ENCODE measurements at regions not wholly inside any gene's neighbourhood (a gene's known extent, or its start where the extent isn't known, plus 50 kb on each side); places are given as distances from the start of the nearest gene placed in this dataset.

- H3K36me3 Mint-ChIP-seq (ENCODE audit: low read depth), result no peaks in the 10 kb centered on the region
- no peaks in the 10 kb centered on the region for H3K4me1 Mint-ChIP-seq (ENCODE audit: low read depth)
- H3K27me3 Mint-ChIP-seq (ENCODE audit: insufficient read depth), result no peaks in the 10 kb centered on the region
- H3K9me3 Mint-ChIP-seq, result no peaks in the 10 kb centered on the region
- DNase-seq (ENCODE audit: low spot score), result no peak
- H3K27ac Mint-ChIP-seq, result no peak overlapping the region
- H3K4me3 Mint-ChIP-seq, result no peak overlapping the region
- intact Hi-C loops (cut with micrococcal nuclease), result no loop called here
Observed at GRCh38 chr2:144682248-144682647, 162.3 kb upstream of the ZEB2 start.

GRCh38 chr2:144681389-144681788 is 161.5 kb upstream of the ZEB2 start:
- Mint-ChIP-seq H3K36me3 (ENCODE audit: low read depth) (no peaks in the 10 kb centered on the region), H3K4me1 (ENCODE audit: low read depth) (no peaks in the 10 kb centered on the region), H3K27me3 (ENCODE audit: insufficient read depth) (no peaks in the 10 kb centered on the region), H3K9me3 (no peaks in the 10 kb centered on the region), H3K4me3 (no peak overlapping the region), H3K27ac (no peak overlapping the region)
- intact Hi-C loops (cut with micrococcal nuclease), result no loop called here
- DNase-seq (ENCODE audit: low spot score), result no peak

GRCh38 chr2:144679942-144680341 is 160.0 kb upstream of the ZEB2 start:
- Mint-ChIP-seq H3K9me3 (no peaks in the 10 kb centered on the region), H3K4me1 (ENCODE audit: low read depth) (no peaks in the 10 kb centered on the region), H3K36me3 (ENCODE audit: low read depth) (no peaks in the 10 kb centered on the region), H3K27ac (no peak overlapping the region), H3K27me3 (ENCODE audit: insufficient read depth) (no peaks in the 10 kb centered on the region), H3K4me3 (no peak overlapping the region)
- no peak for DNase-seq (ENCODE audit: low spot score)
- intact Hi-C loops (cut with micrococcal nuclease), result no loop called here

- no peaks in the 10 kb centered on the region for H3K9me3 Mint-ChIP-seq
- H3K4me1 Mint-ChIP-seq (ENCODE audit: low read depth), result no peaks in the 10 kb centered on the region
- no peak overlapping the region for H3K4me3 Mint-ChIP-seq
- no peak overlapping the region for H3K27ac Mint-ChIP-seq
- H3K27me3 Mint-ChIP-seq (ENCODE audit: insufficient read depth), result no peaks in the 10 kb centered on the region
- no peak for DNase-seq (ENCODE audit: low spot score)
- intact Hi-C loops (cut with micrococcal nuclease), result no loop called here
- no peaks in the 10 kb centered on the region for H3K36me3 Mint-ChIP-seq (ENCODE audit: low read depth)
Observed at GRCh38 chr2:144678736-144679135, 158.8 kb upstream of the ZEB2 start.

- no peaks in the 10 kb centered on the region for H3K9me3 Mint-ChIP-seq
- H3K27me3 Mint-ChIP-seq (ENCODE audit: insufficient read depth), result no peaks in the 10 kb centered on the region
- H3K4me3 Mint-ChIP-seq, result no peak overlapping the region
- no peak overlapping the region for H3K27ac Mint-ChIP-seq
- no peaks in the 10 kb centered on the region for H3K36me3 Mint-ChIP-seq (ENCODE audit: low read depth)
- H3K4me1 Mint-ChIP-seq (ENCODE audit: low read depth), result no peaks in the 10 kb centered on the region
- DNase-seq (ENCODE audit: low spot score), result no peak
- intact Hi-C loops (cut with micrococcal nuclease), result no loop called here
Observed at GRCh38 chr2:144675731-144676130, 155.8 kb upstream of the ZEB2 start.

GRCh38 chr2:144675331-144675730 is 155.4 kb upstream of the ZEB2 start:
- no peaks in the 10 kb centered on the region for H3K36me3 Mint-ChIP-seq (ENCODE audit: low read depth)
- intact Hi-C loops (cut with micrococcal nuclease), result no loop called here
- H3K4me1 Mint-ChIP-seq (ENCODE audit: low read depth), result no peaks in the 10 kb centered on the region
- H3K4me3 Mint-ChIP-seq, result no peak overlapping the region
- DNase-seq (ENCODE audit: low spot score), result no peak
- H3K27ac Mint-ChIP-seq, result no peak overlapping the region
- no peaks in the 10 kb centered on the region for H3K27me3 Mint-ChIP-seq (ENCODE audit: insufficient read depth)
- H3K9me3 Mint-ChIP-seq, result no peaks in the 10 kb centered on the region

- peaks cover 6% of the 10 kb centered on the region for H3K27me3 Mint-ChIP-seq (ENCODE audit: insufficient read depth)
- no peaks in the 10 kb centered on the region for H3K36me3 Mint-ChIP-seq (ENCODE audit: low read depth)
- intact Hi-C loops (cut with micrococcal nuclease), result no loop called here
- H3K9me3 Mint-ChIP-seq, result no peaks in the 10 kb centered on the region
- H3K4me3 Mint-ChIP-seq, result no peak overlapping the region
- DNase-seq (ENCODE audit: low spot score), result no peak
- H3K27ac Mint-ChIP-seq, result no peak overlapping the region
- no peaks in the 10 kb centered on the region for H3K4me1 Mint-ChIP-seq (ENCODE audit: low read depth)
Observed at GRCh38 chr2:144674071-144674470, 154.2 kb upstream of the ZEB2 start.

GRCh38 chr2:144673456-144673855 is 153.5 kb upstream of the ZEB2 start:
- H3K4me3 Mint-ChIP-seq, result no peak overlapping the region
- H3K36me3 Mint-ChIP-seq (ENCODE audit: low read depth), result no peaks in the 10 kb centered on the region
- no peak for DNase-seq (ENCODE audit: low spot score)
- no peaks in the 10 kb centered on the region for H3K9me3 Mint-ChIP-seq
- H3K4me1 Mint-ChIP-seq (ENCODE audit: low read depth), result no peaks in the 10 kb centered on the region
- intact Hi-C loops (cut with micrococcal nuclease), result no loop called here
- H3K27ac Mint-ChIP-seq, result no peak overlapping the region
- H3K27me3 Mint-ChIP-seq (ENCODE audit: insufficient read depth), result peaks cover 6% of the 10 kb centered on the region

- no peak for DNase-seq (ENCODE audit: low spot score)
- no peaks in the 10 kb centered on the region for H3K9me3 Mint-ChIP-seq
- H3K27me3 Mint-ChIP-seq (ENCODE audit: insufficient read depth), result peaks cover 6% of the 10 kb centered on the region
- H3K4me3 Mint-ChIP-seq, result no peak overlapping the region
- H3K27ac Mint-ChIP-seq, result no peak overlapping the region
- H3K36me3 Mint-ChIP-seq (ENCODE audit: low read depth), result no peaks in the 10 kb centered on the region
- intact Hi-C loops (cut with micrococcal nuclease), result no loop called here
- H3K4me1 Mint-ChIP-seq (ENCODE audit: low read depth), result no peaks in the 10 kb centered on the region
Observed at GRCh38 chr2:144671695-144672455, 152.0 kb upstream of the ZEB2 start.

- no peaks in the 10 kb centered on the region for H3K9me3 Mint-ChIP-seq
- intact Hi-C loops (cut with micrococcal nuclease), result no loop called here
Observed at GRCh38 chr2:144670738-144671137, 150.8 kb upstream of the ZEB2 start.

GRCh38 chr2:144670080-144670479 is 150.2 kb upstream of the ZEB2 start:
- intact Hi-C loops (cut with micrococcal nuclease), result no loop called here
- Mint-ChIP-seq H3K36me3 (ENCODE audit: low read depth) (no peaks in the 10 kb centered on the region), H3K27me3 (ENCODE audit: insufficient read depth) (peaks cover 6% of the 10 kb centered on the region), H3K27ac (no peak overlapping the region), H3K4me3 (no peak overlapping the region), H3K9me3 (no peaks in the 10 kb centered on the region), H3K4me1 (ENCODE audit: low read depth) (no peaks in the 10 kb centered on the region)
- no peak for DNase-seq (ENCODE audit: low spot score)

More at GRCh38 chr2:144670738-144671137, 150.8 kb upstream of the ZEB2 start:
- Mint-ChIP-seq H3K36me3 (ENCODE audit: low read depth) (no peaks in the 10 kb centered on the region), H3K4me3 (no peak overlapping the region), H3K27me3 (ENCODE audit: insufficient read depth) (peaks cover 6% of the 10 kb centered on the region), H3K4me1 (ENCODE audit: low read depth) (no peaks in the 10 kb centered on the region), H3K27ac (no peak overlapping the region)
- DNase-seq (ENCODE audit: low spot score), result no peak

GRCh38 chr2:144669196-144669987 is 149.5 kb upstream of the ZEB2 start:
- H3K36me3 Mint-ChIP-seq (ENCODE audit: low read depth), result no peaks in the 10 kb centered on the region
- DNase-seq (ENCODE audit: low spot score), result no peak
- no peaks in the 10 kb centered on the region for H3K4me1 Mint-ChIP-seq (ENCODE audit: low read depth)
- no peak overlapping the region for H3K27ac Mint-ChIP-seq
- peaks cover 6% of the 10 kb centered on the region for H3K27me3 Mint-ChIP-seq (ENCODE audit: insufficient read depth)
- H3K4me3 Mint-ChIP-seq, result no peak overlapping the region
- H3K9me3 Mint-ChIP-seq, result no peaks in the 10 kb centered on the region
- intact Hi-C loops (cut with micrococcal nuclease), result no loop called here

GRCh38 chr2:144668493-144669110 is 148.7 kb upstream of the ZEB2 start:
- no peak overlapping the region for H3K4me3 Mint-ChIP-seq
- DNase-seq (ENCODE audit: low spot score), result no peak

More at GRCh38 chr2:144668493-144669110, 148.7 kb upstream of the ZEB2 start:
- Mint-ChIP-seq H3K27ac (no peak overlapping the region), H3K27me3 (ENCODE audit: insufficient read depth) (peaks cover 6% of the 10 kb centered on the region), H3K36me3 (ENCODE audit: low read depth) (no peaks in the 10 kb centered on the region), H3K9me3 (no peaks in the 10 kb centered on the region), H3K4me1 (ENCODE audit: low read depth) (no peaks in the 10 kb centered on the region)
- intact Hi-C loops (cut with micrococcal nuclease), result no loop called here

Measured in activated T-helper 1 cell treated with anti-CD3 and anti-CD28 coated beads, Interleukin-12 subunit alpha, Interleukin-12 subunit beta, Interleukin-2, Interleukin-4 antibody, amounts not matched to agents 30 ng/mL and 10 ng/mL and 1 ng/mL, durations not matched to agents 14 hours and 24 hours and 36 hours (primary cell).